A673 (cell line): ENCODE measurements at regions not wholly inside any gene's neighbourhood (a gene's known extent, or its start where the extent isn't known, plus 50 kb on each side); places are given as distances from the start of the nearest gene placed in this dataset.

ENCODE experiments used
- BruUV-seq: library from RNA; stranded (reverse); fragments of 400-500 nt; replicated peaks from 2 replicates; lab custom pipeline; 2021; lab: Mats Ljungman, UMichigan
- CTCF ChIA-PET: fragments of 300-600 bp; sonication (Branson Sonifier 250); formaldehyde crosslinking; loops from one replicate; lab custom pipeline; 2022; ENCODE audit warnings: antibody characterized with exemption; lab: Charles Lee
- POLR2A ChIA-PET: fragments of 300-600 bp; sonication (Branson Sonifier 250); formaldehyde crosslinking; loops from one replicate; lab custom pipeline; 2022; ENCODE audit warnings: antibody characterized with exemption; ENCODE audit not compliant: low non-redundant PET; lab: Charles Lee
- DNase-seq: peaks from one replicate; pipeline ENCODE4 v3.0.0-alpha.2; 2015; ENCODE audit warnings: low spot score
- H3K27ac ChIP-seq: fragments of 200-600 bp; sonication (generic); 2 replicates; pipeline ENCODE4 v1.5.1; 2016; ENCODE audit warnings: mixed run types, low read depth, mild to moderate bottlenecking, mixed read lengths, antibody characterized with exemption, low read length; ENCODE audit not compliant: poor library complexity, severe bottlenecking
- H3K27me3 ChIP-seq: fragments of 200-600 bp; sonication (generic); replicated peaks from 2 replicates; pipeline ENCODE4 v1.6.1; 2017; ENCODE audit warnings: mixed run types, low read depth, mild to moderate bottlenecking, mixed read lengths, antibody characterized with exemption, low read length; ENCODE audit not compliant: insufficient read depth, poor library complexity
- H3K36me3 ChIP-seq: fragments of 200-600 bp; sonication (generic); 2 replicates; pipeline ENCODE4 v1.6.1; 2016; ENCODE audit warnings: mixed run types, mild to moderate bottlenecking, mixed read lengths, antibody characterized with exemption, low read length; ENCODE audit not compliant: insufficient read depth, poor library complexity, severe bottlenecking
- H3K4me1 ChIP-seq: fragments of 200-600 bp; sonication (generic); 2 replicates; pipeline ENCODE4 v1.6.1; 2017; ENCODE audit warnings: mixed run types, mild to moderate bottlenecking, mixed read lengths, antibody characterized with exemption, low read length; ENCODE audit not compliant: insufficient read depth, poor library complexity, severe bottlenecking
- H3K4me3 ChIP-seq: fragments of 200-600 bp; sonication (generic); 2 replicates; pipeline ENCODE4 v1.5.1; 2016; ENCODE audit warnings: low read depth, mixed run types, mild to moderate bottlenecking, mixed read lengths, low read length; ENCODE audit not compliant: poor library complexity, severe bottlenecking
- H3K9me3 ChIP-seq: fragments of 200-600 bp; sonication (generic); 2 replicates; pipeline ENCODE4 v1.6.1; 2016; ENCODE audit warnings: mixed run types, low read depth, mild to moderate bottlenecking, mixed read lengths, antibody characterized with exemption, low read length; ENCODE audit not compliant: poor library complexity, severe bottlenecking
- EZH2 ChIP-seq: fragments of 200-600 bp; sonication (generic); IDR thresholded peaks from 2 replicates; pipeline ENCODE4 v1.6.1; 2017; ENCODE audit warnings: borderline replicate concordance, low read depth, mild to moderate bottlenecking, mixed read lengths, antibody characterized with exemption, low read length; ENCODE audit not compliant: poor library complexity, severe bottlenecking
- intact Hi-C: fragments of 100-400 bp; cut with micrococcal nuclease; formaldehyde crosslinking; loops from one replicate; pipeline ENCODE4 v1.10.0; 2022; ENCODE audit not compliant: unreplicated experiment
- TF ChIP-seq, protein P1 (sequence below): fragments of 300-800, 200-600 bp; sonication (generic); conservative IDR thresholded peaks from 2 replicates; pipeline ENCODE4 v1.5.1; 2017; ENCODE audit warnings: low read depth, mild to moderate bottlenecking, antibody characterized with exemption, low read length, moderate library complexity, mixed read lengths

DNA sequence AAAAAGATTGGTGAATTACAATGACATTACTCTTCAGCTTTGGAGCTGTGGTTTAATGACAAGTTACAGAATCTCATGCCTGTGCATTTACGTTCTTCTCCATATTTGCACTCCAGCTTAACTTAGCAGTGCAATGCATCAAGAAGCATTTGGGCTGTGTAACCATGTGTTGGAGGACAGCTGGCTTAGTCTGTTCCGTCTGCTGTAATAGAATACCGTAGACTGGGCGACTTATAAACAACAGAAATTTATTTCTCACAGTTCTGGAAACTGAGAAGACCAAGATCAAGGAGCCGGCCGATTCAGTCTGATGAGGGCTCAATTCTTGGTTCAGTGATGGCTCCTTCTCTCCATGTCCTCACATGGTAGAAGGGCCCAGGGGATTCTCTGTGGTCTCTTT, 943.5 kb downstream of the BCL11B start:
- intact Hi-C loops = no loop called here
- Histone ChIP-seq H3K27ac (no peak overlapping the region), H3K27me3 (no peaks in the 10 kb centered on the region), H3K9me3 (peaks cover 19% of the 10 kb centered on the region), H3K4me3 (no peak overlapping the region), H3K4me1 (no peaks in the 10 kb centered on the region), H3K36me3 (no peaks in the 10 kb centered on the region)
- CTCF ChIA-PET = no interaction called here
- POLR2A ChIA-PET = no interaction called here
- TF ChIP-seq, protein P1, sequence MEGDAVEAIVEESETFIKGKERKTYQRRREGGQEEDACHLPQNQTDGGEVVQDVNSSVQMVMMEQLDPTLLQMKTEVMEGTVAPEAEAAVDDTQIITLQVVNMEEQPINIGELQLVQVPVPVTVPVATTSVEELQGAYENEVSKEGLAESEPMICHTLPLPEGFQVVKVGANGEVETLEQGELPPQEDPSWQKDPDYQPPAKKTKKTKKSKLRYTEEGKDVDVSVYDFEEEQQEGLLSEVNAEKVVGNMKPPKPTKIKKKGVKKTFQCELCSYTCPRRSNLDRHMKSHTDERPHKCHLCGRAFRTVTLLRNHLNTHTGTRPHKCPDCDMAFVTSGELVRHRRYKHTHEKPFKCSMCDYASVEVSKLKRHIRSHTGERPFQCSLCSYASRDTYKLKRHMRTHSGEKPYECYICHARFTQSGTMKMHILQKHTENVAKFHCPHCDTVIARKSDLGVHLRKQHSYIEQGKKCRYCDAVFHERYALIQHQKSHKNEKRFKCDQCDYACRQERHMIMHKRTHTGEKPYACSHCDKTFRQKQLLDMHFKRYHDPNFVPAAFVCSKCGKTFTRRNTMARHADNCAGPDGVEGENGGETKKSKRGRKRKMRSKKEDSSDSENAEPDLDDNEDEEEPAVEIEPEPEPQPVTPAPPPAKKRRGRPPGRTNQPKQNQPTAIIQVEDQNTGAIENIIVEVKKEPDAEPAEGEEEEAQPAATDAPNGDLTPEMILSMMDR = no peak
- TF ChIP-seq EZH2 = no peak
- no TSS peak for BruUV-seq
- no peak for DNase-seq

DNA sequence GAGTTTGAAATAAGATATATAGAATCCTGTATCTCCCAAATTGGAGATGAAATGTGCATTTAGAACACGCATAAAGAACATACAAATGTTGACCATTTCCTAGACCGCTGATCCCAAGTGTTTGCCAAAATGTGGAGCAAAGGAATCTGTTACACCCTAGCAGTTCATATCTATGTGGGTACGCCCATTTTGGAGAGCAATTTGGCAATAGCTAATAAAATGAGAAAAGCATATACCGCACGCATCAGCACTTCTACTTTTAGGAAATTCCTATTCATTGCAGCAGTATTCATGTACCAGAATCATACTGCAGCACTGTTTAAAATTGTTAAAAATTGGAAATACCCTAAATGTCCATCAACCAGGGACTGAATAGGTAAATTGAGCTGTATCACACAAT, 937.8 kb downstream of the BCL11B start:
- no peak overlapping the region for H3K4me3 ChIP-seq
- H3K4me1 ChIP-seq = no peaks in the 10 kb centered on the region
- BruUV-seq = no TSS peak
- POLR2A ChIA-PET = no interaction called here
- no peak overlapping the region for H3K27ac ChIP-seq
- peaks cover 19% of the 10 kb centered on the region for H3K9me3 ChIP-seq
- TF ChIP-seq, protein P1 = no peak
- TF ChIP-seq EZH2 = no peak
- CTCF ChIA-PET = no interaction called here
- intact Hi-C loops = no loop called here
- no peaks in the 10 kb centered on the region for H3K36me3 ChIP-seq
- H3K27me3 ChIP-seq = no peaks in the 10 kb centered on the region
- no peak for DNase-seq

DNA sequence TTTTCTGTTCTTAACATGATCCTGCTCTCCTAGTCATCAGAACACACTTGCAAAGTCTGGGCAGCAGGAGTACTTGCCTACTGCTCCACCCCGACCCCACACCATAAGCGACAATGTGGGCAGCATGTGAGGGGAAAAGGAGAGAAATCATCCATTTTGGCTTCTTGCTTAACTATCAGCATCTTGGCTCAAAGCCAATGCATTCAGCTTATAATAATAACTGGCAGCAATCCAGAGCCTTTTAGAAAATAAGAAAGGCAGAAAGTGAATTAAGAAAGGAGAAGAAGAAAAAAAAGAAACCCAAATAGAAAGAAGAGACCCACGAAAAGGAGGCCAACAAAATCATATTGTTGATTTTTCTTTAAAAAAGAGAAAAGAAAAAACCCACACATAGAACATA, 930.8 kb downstream of the BCL11B start:
- CTCF ChIA-PET = no interaction called here
- H3K4me1 ChIP-seq = no peaks in the 10 kb centered on the region
- peak; percentile 11 for DNase-seq
- H3K4me3 ChIP-seq = no peak overlapping the region
- H3K27me3 ChIP-seq = no peaks in the 10 kb centered on the region
- BruUV-seq = no TSS peak
- no peaks in the 10 kb centered on the region for H3K36me3 ChIP-seq
- no peaks in the 10 kb centered on the region for H3K9me3 ChIP-seq
- no peak for TF ChIP-seq EZH2
- TF ChIP-seq, protein P1 = no peak
- intact Hi-C loops = no loop called here
- POLR2A ChIA-PET = no interaction called here
- no peak overlapping the region for H3K27ac ChIP-seq
